SK-N-SH (cell line): ENCODE measurements at regions not wholly inside any gene's neighbourhood (a gene's known extent, or its start where the extent isn't known, plus 50 kb on each side); places are given as distances from the start of the nearest gene placed in this dataset.

Source experiments
- CHD2 ChIP-seq: fragments of 150-350 bp; IDR thresholded peaks from 2 replicates; pipeline ENCODE4 v1.6.1; 2018; ENCODE audit warnings: low read length; ENCODE audit not compliant: partially characterized antibody
- CTCF ChIP-seq: fragments of 200-600 bp; sonication (generic); IDR thresholded peaks from 2 replicates; pipeline ENCODE4 v1.6.1; 2017; ENCODE audit warnings: antibody characterized with exemption, mild to moderate bottlenecking, moderate library complexity
- EP300 ChIP-seq, 2 experiments: IDR thresholded peaks; 2 replicates each; pipeline versions ENCODE4 v1.4.0 to v1.6.1; 2012; ENCODE audit warnings: borderline replicate concordance in 1 of 2, low read depth in 1 of 2, low read length in 1 of 2
- IRF3 ChIP-seq: fragments of 150-350 bp; IDR thresholded peaks from 2 replicates; pipeline ENCODE4 v1.6.1; 2016; ENCODE audit warnings: mild to moderate bottlenecking, low read depth, low read length
- MAX ChIP-seq: IDR thresholded peaks from 2 replicates; pipeline ENCODE4 v1.4.0; 2012; ENCODE audit warnings: low read depth
- NRF1 ChIP-seq: IDR thresholded peaks from 2 replicates; pipeline ENCODE4 v1.6.1; 2012; ENCODE audit warnings: low read depth, mild to moderate bottlenecking, low read length
- PBX3 ChIP-seq: IDR thresholded peaks from 2 replicates; pipeline ENCODE4; 2012
- SMC3 ChIP-seq: IDR thresholded peaks from 2 replicates; pipeline ENCODE4 v1.6.1; 2012; ENCODE audit warnings: low read depth, low read length, improper control_type of control experiment
- USF2 ChIP-seq: fragments of 150-350 bp; IDR thresholded peaks from 2 replicates; pipeline ENCODE4 v1.6.1; 2017; ENCODE audit warnings: antibody characterized with exemption, low read length, low read depth, borderline replicate concordance
- YY1 ChIP-seq: IDR thresholded peaks from 2 replicates; pipeline ENCODE4 v1.4.0; 2012; ENCODE audit warnings: low read depth, mild to moderate bottlenecking

- TF ChIP-seq PBX3 = no peak
- TF ChIP-seq CTCF = no peak
- TF ChIP-seq MAX = no peak
- TF ChIP-seq NRF1 = no peak
- no peak for TF ChIP-seq IRF3
- TF ChIP-seq SMC3 = no peak
- TF ChIP-seq USF2 = no peak
- TF ChIP-seq YY1 = no peak
- no peak for TF ChIP-seq CHD2
- TF ChIP-seq EP300 (IDR thresholded peaks at IDR 0.05; ENCODE audit: borderline replicate concordance in 1 of 2, low read depth in 1 of 2, low read length in 1 of 2) = no peak
Observed at GRCh38 chr15:36004891-36005490, 459.0 kb upstream of the DPH6 start.
